ENCODE measurements at regions not wholly inside any gene's neighbourhood (a gene's known extent, or its start where the extent isn't known, plus 50 kb on each side); places are given as distances from the start of the nearest gene placed in this dataset.
A peak's percentile ranks its signal among the peaks of the same experiment; 100 is the strongest.

DNA sequence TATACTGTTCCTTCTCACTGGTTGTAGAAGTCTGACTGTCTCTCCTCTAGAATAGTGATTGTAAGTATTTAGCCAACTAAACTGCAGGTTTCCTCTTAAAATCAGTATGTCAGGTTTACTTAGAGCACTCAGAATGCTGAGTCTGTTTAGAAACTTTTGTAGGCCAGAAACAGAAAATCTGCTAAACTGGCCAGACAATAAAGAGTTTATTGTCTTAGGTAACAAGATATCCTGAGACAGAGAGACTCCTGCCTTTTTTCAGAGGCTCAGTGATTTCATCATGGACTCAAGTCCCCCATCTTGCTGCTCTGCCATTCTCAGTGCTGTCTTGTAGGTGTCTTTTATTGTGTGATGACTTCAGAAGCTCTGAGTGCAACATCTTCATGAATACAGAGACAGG, 279.0 kb downstream of the MFSD1 start:
- ATAC-seq (ENCODE audit: poor library complexity) (no peak), DNase-seq (no peak)
- intact Hi-C loops (cut with DNase I): no loop called here

- intact Hi-C loops (cut with DNase I): no loop called here
- ATAC-seq (ENCODE audit: poor library complexity) (no peak), DNase-seq (no peak)
Measured at GRCh38 chr3:159082519-159082918, 280.7 kb downstream of the MFSD1 start.

GRCh38 chr3:159091936-159092335, 290.1 kb downstream of the MFSD1 start:
- DNase-seq (no peak), ATAC-seq (ENCODE audit: poor library complexity) (no peak)
- intact Hi-C loops (cut with DNase I): no loop called here

- intact Hi-C loops (cut with DNase I): no loop called here
- ATAC-seq (ENCODE audit: poor library complexity) (no peak), DNase-seq (no peak)
Measured at GRCh38 chr3:159102001-159102400, 300.1 kb downstream of the MFSD1 start.

DNA sequence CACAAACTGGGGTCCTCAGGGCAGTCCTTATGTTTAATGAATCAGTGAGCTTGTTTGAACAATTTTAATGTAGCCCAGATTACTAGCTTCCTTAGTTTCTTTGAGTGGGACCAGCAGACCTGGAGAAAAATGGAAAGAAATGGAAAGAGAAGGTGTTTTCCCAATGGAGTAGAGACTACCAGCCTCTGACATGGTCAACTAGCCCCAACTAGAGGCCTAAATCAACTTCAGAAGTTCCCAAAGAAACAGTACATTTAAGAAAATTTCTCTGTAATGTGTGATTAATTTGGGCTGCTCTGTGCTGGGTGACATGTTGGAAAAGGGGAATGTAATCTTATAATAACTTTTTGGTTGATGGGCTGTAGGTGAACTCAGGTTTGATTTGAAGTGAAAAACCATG, 310.9 kb downstream of the MFSD1 start:
- no peak for ATAC-seq (ENCODE audit: poor library complexity)
- DNase-seq: no peak
- intact Hi-C loops (cut with DNase I): no loop called here

GRCh38 chr3:159113221-159113875, 311.5 kb downstream of the MFSD1 start:
- no peak for DNase-seq
- ATAC-seq (ENCODE audit: poor library complexity): no peak
- intact Hi-C loops (cut with DNase I): no loop called here

DNA sequence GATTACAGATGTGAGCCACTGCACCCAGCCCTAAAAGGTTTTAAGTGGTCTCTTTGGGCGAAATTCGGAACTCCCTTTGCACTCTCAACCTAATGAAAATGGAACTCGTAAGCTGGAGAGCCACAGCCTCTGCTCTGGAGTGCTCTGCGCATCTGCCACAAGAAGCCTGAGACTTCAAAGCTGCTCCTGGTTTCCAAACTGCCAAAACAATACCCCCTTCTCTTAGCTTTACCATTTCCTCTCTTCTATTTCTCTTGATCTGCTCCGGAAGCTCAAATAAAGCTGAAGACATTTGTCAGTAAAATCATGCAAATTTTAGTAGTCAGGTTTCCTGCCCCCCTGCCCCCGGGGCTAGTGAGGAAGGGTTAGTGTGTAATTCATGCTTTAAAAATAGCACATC, 312.7 kb downstream of the MFSD1 start:
- ATAC-seq (ENCODE audit: poor library complexity) (no peak), DNase-seq (no peak)
- intact Hi-C loops (cut with DNase I): no loop called here

DNA sequence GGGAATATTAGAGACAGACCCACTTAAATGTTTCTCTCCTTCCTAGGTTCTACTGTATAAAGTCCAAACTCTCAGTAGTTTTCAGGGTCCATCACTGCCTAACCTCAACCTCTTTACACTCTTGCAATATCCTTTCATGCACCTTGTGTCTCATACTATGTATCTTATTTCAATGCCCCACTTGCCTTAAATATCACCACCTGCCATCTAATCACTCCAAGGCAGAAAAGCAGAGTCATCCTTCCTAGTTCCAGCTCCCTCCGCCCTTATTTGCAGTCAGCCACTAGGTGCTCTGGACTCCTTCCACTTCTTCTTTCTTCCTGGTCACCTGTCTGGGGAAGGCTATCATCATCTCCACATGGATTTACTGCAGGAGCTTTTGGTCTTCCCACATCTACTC, 322.0 kb downstream of the MFSD1 start:
- ATAC-seq (ENCODE audit: poor library complexity): no peak
- intact Hi-C loops (cut with DNase I): no loop called here
- no peak for DNase-seq

- no peak for DNase-seq
- ATAC-seq (ENCODE audit: poor library complexity): peak; percentile 25
- intact Hi-C loops (cut with DNase I): no loop called here
Measured at GRCh38 chr3:159126261-159127020, 324.6 kb downstream of the MFSD1 start.

DNA sequence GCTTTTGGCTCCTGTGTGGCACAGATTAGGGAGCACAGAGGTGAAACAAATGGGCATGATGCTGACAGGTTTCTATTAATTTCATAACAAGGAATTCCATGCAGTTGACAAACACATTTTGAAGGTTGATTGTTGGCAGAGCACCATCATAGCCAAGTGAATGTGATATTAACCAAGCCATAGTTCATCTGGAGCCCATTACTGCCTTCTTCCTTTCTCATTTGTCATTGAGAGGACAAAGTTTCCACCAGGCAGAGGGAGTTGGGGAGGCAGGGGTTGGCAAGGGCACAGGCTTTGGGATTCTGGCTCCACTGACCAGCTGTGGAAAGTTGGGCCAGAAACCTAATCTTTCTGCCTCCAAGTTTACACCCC, 325.2 kb downstream of the MFSD1 start:
- DNase-seq: no peak
- intact Hi-C loops (cut with DNase I): no loop called here
- peak; percentile 22 for ATAC-seq (ENCODE audit: poor library complexity)

DNA sequence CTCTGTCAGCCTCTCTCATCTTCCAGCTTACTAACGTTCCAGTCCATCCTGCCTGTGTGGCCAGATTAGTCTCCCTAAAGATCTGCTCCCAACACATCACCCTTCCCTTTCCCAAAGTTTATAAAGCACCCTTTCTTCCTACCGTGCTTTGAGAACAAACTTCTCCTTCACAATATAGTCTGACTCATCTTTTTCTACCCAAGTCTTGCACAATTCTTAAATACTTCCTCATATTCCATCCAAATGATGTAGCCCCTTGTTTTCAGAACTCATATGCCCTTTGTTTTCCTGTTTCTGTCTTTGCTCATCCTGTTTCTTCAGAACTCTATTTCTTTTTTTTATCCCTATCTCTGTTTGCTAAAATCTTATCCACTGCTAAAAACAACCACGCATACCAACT, 326.8 kb downstream of the MFSD1 start:
- DNase-seq: no peak
- ATAC-seq (ENCODE audit: poor library complexity): peak; percentile 41
- intact Hi-C loops (cut with DNase I): no loop called here

DNA sequence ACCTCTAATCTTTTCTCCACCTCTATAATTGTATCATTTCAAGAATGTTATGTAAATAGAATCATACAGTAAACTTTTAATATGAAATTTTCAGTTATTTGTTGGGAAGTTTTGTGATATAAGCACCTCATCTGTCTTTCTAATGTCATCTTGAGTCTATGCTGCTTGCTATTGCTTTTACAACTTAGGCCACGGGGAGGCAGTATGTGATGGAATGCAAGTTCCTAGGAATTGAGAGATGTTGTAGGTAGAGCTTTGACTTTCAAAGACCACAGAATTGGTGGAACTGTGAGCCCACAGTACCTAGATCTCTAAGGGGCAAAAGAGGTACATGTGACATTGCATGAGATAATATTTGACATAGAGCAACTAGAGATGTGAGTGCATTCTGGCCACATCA, 328.3 kb downstream of the MFSD1 start:
- no peak for DNase-seq
- intact Hi-C loops (cut with DNase I): no loop called here
- ATAC-seq (ENCODE audit: poor library complexity): no peak

GRCh38 chr3:159131376-159131775, 329.5 kb downstream of the MFSD1 start:
- intact Hi-C loops (cut with DNase I): no loop called here
- no peak for DNase-seq
- no peak for ATAC-seq (ENCODE audit: poor library complexity)

DNA sequence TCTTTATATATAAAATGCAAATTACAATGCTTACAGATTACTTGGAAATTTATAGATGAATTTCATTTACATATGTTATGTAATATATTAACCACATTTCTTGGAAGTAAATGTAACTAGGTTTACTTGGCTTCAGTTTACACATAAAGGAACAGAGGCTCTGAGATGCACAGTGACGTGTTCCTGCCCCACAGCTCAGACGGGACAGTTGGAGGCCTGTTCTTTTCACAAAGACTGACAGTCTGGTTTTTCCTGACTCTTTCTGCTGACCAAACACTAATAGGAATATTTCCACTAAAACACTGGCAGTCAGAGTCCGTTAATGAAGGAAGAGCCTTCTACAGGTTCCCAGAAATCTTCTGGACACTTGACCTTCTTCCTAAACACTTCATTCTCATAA, 336.1 kb downstream of the MFSD1 start:
- no peak for DNase-seq
- intact Hi-C loops (cut with DNase I): no loop called here
- no peak for ATAC-seq (ENCODE audit: poor library complexity)

DNA sequence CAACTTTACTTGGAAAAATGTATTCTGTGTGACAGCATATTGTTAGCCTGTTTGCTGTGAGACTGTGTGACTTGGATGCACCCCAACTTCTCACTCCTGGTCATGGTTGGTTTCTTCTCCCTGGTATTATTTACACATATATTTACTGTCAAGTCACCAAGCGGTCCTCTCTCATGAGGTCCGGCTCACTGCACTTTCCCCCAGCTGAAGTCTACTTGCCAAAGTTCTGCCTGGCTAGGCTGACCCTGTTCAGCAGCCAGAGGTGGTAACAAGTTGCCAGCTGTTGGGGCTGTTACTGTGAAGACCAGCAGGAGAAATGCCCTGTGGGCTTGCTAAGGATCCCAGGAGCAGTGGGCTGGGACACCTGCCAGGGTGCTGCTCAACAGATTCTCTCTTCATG, 337.5 kb downstream of the MFSD1 start:
- intact Hi-C loops (cut with DNase I): no loop called here
- DNase-seq: no peak
- no peak for ATAC-seq (ENCODE audit: poor library complexity)

DNA sequence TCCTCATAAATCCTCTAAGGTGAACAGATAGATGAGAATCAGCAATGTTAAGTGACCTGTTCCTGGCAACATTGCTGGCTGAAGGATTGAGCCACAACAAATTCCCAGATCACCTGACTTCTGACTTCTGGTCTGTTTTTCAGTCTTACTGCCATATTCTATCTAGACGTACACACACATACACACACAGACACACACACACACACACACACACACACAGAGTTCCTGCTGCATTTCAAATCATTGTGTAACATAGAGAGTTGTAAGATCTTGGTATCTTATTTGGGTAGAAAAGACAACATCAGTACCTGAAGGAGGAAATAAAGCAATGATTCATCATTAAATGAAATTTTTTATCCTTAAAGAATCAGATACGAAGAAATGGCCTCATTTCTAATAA, 342.6 kb downstream of the MFSD1 start:
- intact Hi-C loops (cut with DNase I): no loop called here
- no peak for DNase-seq
- no peak for ATAC-seq (ENCODE audit: poor library complexity)

- DNase-seq: no peak
- ATAC-seq (ENCODE audit: poor library complexity): no peak
- intact Hi-C loops (cut with DNase I): no loop called here
Measured at GRCh38 chr3:159144891-159145290, 343.0 kb downstream of the MFSD1 start.

- ATAC-seq (ENCODE audit: poor library complexity) (no peak), DNase-seq (no peak)
- intact Hi-C loops (cut with DNase I): no loop called here
Measured at GRCh38 chr3:159146392-159146791, 344.5 kb downstream of the MFSD1 start.

- DNase-seq (no peak), ATAC-seq (ENCODE audit: poor library complexity) (no peak)
- intact Hi-C loops (cut with DNase I): no loop called here
Measured at GRCh38 chr3:159146856-159147435, 345.1 kb downstream of the MFSD1 start.

DNA sequence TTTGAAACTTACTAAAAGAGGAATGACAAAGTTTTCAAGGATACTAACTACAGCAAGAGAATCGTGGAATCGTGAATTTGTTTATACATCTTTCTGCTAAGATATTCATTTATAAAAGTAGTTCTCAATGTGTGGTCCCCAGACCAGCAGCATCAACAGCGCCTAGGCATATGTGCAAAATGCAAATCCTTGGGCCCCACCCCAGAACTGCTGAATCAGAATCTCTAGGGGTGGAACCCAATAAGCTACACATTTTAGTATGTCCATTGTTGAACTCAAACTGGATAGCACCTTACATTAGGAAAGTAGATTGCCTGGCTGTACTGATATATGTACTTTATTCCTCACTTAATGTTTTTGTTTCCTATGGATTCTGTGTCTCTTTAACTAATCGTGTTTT, 346.0 kb downstream of the MFSD1 start:
- DNase-seq: no peak
- ATAC-seq (ENCODE audit: poor library complexity): no peak
- intact Hi-C loops (cut with DNase I): no loop called here
